ENCODE measurements at regions not wholly inside any gene's neighbourhood (a gene's known extent, or its start where the extent isn't known, plus 50 kb on each side); places are given as distances from the start of the nearest gene placed in this dataset.

DNA sequence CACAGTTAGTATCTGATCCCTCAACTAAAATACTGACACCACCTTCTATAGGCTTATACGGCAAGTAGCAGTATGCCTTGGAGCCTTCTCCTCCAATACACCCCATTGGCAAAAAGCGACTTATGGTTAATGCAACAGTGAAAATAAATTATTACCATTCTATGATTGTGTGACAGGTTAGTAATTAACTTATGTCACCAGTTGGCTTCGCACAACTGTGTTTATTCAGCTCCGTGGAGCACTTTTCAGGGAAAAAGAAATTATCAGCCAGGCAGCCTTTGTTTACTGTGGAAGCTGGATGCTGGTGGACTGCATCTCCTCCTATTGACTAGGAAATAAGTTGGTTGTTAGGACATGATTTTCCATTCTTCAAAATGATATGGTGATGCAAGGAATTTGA, 833.8 kb upstream of the RBFOX1 start (continued):
- TF ChIP-seq, protein P1, sequence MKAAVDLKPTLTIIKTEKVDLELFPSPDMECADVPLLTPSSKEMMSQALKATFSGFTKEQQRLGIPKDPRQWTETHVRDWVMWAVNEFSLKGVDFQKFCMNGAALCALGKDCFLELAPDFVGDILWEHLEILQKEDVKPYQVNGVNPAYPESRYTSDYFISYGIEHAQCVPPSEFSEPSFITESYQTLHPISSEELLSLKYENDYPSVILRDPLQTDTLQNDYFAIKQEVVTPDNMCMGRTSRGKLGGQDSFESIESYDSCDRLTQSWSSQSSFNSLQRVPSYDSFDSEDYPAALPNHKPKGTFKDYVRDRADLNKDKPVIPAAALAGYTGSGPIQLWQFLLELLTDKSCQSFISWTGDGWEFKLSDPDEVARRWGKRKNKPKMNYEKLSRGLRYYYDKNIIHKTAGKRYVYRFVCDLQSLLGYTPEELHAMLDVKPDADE (IDR thresholded peaks at IDR 0.05): no peak
- TF ChIP-seq EZH2phosphoT487 (IDR thresholded peaks at IDR 0.05; ENCODE audit: unreplicated experiment) (no peak), CREB1 (CRISPR knock-in tag; IDR thresholded peaks at IDR 0.05; ENCODE audit: low read depth) (no peak), STAT1 (IDR thresholded peaks at IDR 0.05; ENCODE audit: unreplicated experiment) (no peak), EZH2 (IDR thresholded peaks at IDR 0.05; ENCODE audit: low read depth, unreplicated experiment) (no peak), ZNF331 (CRISPR knock-in tag; IDR thresholded peaks at IDR 0.05; ENCODE audit: low read depth) (no peak), JUNB (IDR thresholded peaks at IDR 0.05; ENCODE audit: unreplicated experiment) (no peak)
- TF ChIP-seq, protein P2, sequence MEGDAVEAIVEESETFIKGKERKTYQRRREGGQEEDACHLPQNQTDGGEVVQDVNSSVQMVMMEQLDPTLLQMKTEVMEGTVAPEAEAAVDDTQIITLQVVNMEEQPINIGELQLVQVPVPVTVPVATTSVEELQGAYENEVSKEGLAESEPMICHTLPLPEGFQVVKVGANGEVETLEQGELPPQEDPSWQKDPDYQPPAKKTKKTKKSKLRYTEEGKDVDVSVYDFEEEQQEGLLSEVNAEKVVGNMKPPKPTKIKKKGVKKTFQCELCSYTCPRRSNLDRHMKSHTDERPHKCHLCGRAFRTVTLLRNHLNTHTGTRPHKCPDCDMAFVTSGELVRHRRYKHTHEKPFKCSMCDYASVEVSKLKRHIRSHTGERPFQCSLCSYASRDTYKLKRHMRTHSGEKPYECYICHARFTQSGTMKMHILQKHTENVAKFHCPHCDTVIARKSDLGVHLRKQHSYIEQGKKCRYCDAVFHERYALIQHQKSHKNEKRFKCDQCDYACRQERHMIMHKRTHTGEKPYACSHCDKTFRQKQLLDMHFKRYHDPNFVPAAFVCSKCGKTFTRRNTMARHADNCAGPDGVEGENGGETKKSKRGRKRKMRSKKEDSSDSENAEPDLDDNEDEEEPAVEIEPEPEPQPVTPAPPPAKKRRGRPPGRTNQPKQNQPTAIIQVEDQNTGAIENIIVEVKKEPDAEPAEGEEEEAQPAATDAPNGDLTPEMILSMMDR (conservative IDR thresholded peaks at IDR 0.05; ENCODE audit: low read depth in 2 of 2): no peak

DNA sequence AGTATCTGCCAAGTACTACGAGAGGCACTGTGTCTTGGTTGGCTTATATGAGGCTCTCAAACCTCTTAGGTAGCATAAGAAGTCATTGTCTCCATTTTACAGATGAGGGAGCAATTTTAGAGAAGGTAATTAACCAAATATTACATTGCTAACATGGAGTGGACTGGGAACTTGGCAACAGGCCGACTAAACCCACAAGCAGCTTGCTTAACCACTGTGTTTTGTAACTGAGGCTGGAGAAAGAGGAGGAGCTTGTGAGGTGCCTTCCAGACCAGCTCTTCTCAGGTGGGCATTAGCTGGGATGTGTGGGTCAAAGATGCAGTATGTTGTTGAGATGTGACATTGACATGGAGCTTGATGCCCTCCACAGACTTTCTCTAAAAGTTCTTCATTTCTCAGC, 835.6 kb upstream of the RBFOX1 start:
- DNase-seq (ENCODE audit: low spot score) (no peak), ATAC-seq (no peak)
- H3K4me1 ChIP-seq (ENCODE audit: insufficient read depth): no peaks in the 10 kb centered on the region
- no peaks in the 10 kb centered on the region for H3K27me3 ChIP-seq (ENCODE audit: insufficient read depth)
- H3K4me3 Mint-ChIP-seq: no peak overlapping the region
- H3K4me3 ChIP-seq: no peak overlapping the region
- H3K36me3 ChIP-seq (ENCODE audit: insufficient read depth): no peaks in the 10 kb centered on the region
- H3F3A ChIP-seq (replicated peaks; ENCODE audit: low read depth): no peaks in the 10 kb centered on the region
- H3K4me2 ChIP-seq: no peak overlapping the region
- no peaks in the 10 kb centered on the region for H4K20me1 ChIP-seq (replicated peaks; ENCODE audit: insufficient read depth)
- H3K4me1 Mint-ChIP-seq: peaks cover 5% of the 10 kb centered on the region; the same call in 2 of the 3 replicates
- H3K27ac ChIP-seq (ENCODE audit: low read depth): no peak overlapping the region
- H3K36me3 Mint-ChIP-seq (ENCODE audit: low read depth): no peaks in the 10 kb centered on the region; the same call in 2 of the 3 replicates
- no peaks in the 10 kb centered on the region for H3K9me3 Mint-ChIP-seq
- H3K9me2 ChIP-seq (ENCODE audit: insufficient read depth): no peaks in the 10 kb centered on the region
- H3K27me3 Mint-ChIP-seq (ENCODE audit: insufficient read depth, low read depth, poor library complexity): peaks cover 3% of the 10 kb centered on the region
- no peak overlapping the region for H3K27ac Mint-ChIP-seq
- H3K79me2 ChIP-seq (replicated peaks; ENCODE audit: insufficient read depth): no peaks in the 10 kb centered on the region
- H2AFZ ChIP-seq: no peak overlapping the region
- TF ChIP-seq, protein P3, sequence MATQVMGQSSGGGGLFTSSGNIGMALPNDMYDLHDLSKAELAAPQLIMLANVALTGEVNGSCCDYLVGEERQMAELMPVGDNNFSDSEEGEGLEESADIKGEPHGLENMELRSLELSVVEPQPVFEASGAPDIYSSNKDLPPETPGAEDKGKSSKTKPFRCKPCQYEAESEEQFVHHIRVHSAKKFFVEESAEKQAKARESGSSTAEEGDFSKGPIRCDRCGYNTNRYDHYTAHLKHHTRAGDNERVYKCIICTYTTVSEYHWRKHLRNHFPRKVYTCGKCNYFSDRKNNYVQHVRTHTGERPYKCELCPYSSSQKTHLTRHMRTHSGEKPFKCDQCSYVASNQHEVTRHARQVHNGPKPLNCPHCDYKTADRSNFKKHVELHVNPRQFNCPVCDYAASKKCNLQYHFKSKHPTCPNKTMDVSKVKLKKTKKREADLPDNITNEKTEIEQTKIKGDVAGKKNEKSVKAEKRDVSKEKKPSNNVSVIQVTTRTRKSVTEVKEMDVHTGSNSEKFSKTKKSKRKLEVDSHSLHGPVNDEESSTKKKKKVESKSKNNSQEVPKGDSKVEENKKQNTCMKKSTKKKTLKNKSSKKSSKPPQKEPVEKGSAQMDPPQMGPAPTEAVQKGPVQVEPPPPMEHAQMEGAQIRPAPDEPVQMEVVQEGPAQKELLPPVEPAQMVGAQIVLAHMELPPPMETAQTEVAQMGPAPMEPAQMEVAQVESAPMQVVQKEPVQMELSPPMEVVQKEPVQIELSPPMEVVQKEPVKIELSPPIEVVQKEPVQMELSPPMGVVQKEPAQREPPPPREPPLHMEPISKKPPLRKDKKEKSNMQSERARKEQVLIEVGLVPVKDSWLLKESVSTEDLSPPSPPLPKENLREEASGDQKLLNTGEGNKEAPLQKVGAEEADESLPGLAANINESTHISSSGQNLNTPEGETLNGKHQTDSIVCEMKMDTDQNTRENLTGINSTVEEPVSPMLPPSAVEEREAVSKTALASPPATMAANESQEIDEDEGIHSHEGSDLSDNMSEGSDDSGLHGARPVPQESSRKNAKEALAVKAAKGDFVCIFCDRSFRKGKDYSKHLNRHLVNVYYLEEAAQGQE (IDR thresholded peaks at IDR 0.05; ENCODE audit: unreplicated experiment): no peak
- TF ChIP-seq POLR2AphosphoS5 (IDR thresholded peaks at IDR 0.05; ENCODE audit: low read depth) (no peak), ZNF331 (CRISPR knock-in tag; IDR thresholded peaks at IDR 0.05; ENCODE audit: low read depth) (no peak), EZH2 (IDR thresholded peaks at IDR 0.05; ENCODE audit: low read depth, unreplicated experiment) (no peak), JUNB (IDR thresholded peaks at IDR 0.05; ENCODE audit: unreplicated experiment) (no peak), ZNF114 (CRISPR knock-in tag; IDR thresholded peaks at IDR 0.05) (no peak)
- TF ChIP-seq, protein P1 (IDR thresholded peaks at IDR 0.05): no peak
